ENCODE measurements at regions not wholly inside any gene's neighbourhood (a gene's known extent, or its start where the extent isn't known, plus 50 kb on each side); places are given as distances from the start of the nearest gene placed in this dataset.

- TF ChIP-seq CTCF (conservative IDR thresholded peaks at IDR 0.05; ENCODE audit: low read depth, low read length) (no peak), EZH2 (IDR thresholded peaks at IDR 0.05; ENCODE audit: low read length, unreplicated experiment) (no peak), EZH2phosphoT487 (IDR thresholded peaks at IDR 0.05; ENCODE audit: borderline replicate concordance, low read length) (no peak)
Measured at GRCh38 chr13:37192956-37193355, 87.5 kb upstream of the CSNK1A1L start.
